ENCODE measurements at regions not wholly inside any gene's neighbourhood (a gene's known extent, or its start where the extent isn't known, plus 50 kb on each side); places are given as distances from the start of the nearest gene placed in this dataset.

GRCh38 chr18:78414302-78414701 is 565.3 kb upstream of the SALL3 start:
- H3K9me3 Mint-ChIP-seq, result no peaks in the 10 kb centered on the region

GRCh38 chr18:78416853-78417252 is 562.8 kb upstream of the SALL3 start:
- no peak overlapping the region for H3K27ac Mint-ChIP-seq (ENCODE audit: unreplicated experiment)
- DNase-seq (ENCODE audit: low read depth, low spot score), result no peak
- no peak for TF ChIP-seq CTCF (conservative IDR thresholded peaks at IDR 0.05)
- no peaks in the 10 kb centered on the region for H3K36me3 Mint-ChIP-seq (ENCODE audit: low read depth)
- H3K9me3 Mint-ChIP-seq, result no peaks in the 10 kb centered on the region
- peaks cover 10% of the 10 kb centered on the region for H3K27me3 Mint-ChIP-seq (ENCODE audit: low read depth)
- no peak overlapping the region for H3K4me3 Mint-ChIP-seq
- H3K4me1 Mint-ChIP-seq, result peaks cover 13% of the 10 kb centered on the region

More at GRCh38 chr18:78414302-78414701, 565.3 kb upstream of the SALL3 start:
- Mint-ChIP-seq H3K27me3 (ENCODE audit: low read depth) (peaks cover 4% of the 10 kb centered on the region), H3K36me3 (ENCODE audit: low read depth) (no peaks in the 10 kb centered on the region), H3K4me3 (no peak overlapping the region), H3K4me1 (peaks cover 12% of the 10 kb centered on the region), H3K27ac (ENCODE audit: unreplicated experiment) (no peak overlapping the region)
- TF ChIP-seq CTCF (conservative IDR thresholded peaks at IDR 0.05), result no peak
- DNase-seq (ENCODE audit: low read depth, low spot score), result no peak

- Mint-ChIP-seq H3K4me3 (no peak overlapping the region), H3K27ac (ENCODE audit: unreplicated experiment) (no peak overlapping the region), H3K9me3 (no peaks in the 10 kb centered on the region), H3K4me1 (peaks cover 13% of the 10 kb centered on the region), H3K27me3 (ENCODE audit: low read depth) (peaks cover 12% of the 10 kb centered on the region), H3K36me3 (ENCODE audit: low read depth) (no peaks in the 10 kb centered on the region)
- no peak for TF ChIP-seq CTCF (conservative IDR thresholded peaks at IDR 0.05)
- DNase-seq (ENCODE audit: low read depth, low spot score), result no peak
These were observed 561.2 kb upstream of the SALL3 start for GRCh38 chr18:78418379-78418778.

- TF ChIP-seq CTCF (conservative IDR thresholded peaks at IDR 0.05), result no peak
- Mint-ChIP-seq H3K9me3 (no peaks in the 10 kb centered on the region), H3K4me1 (peaks cover 13% of the 10 kb centered on the region), H3K36me3 (ENCODE audit: low read depth) (no peaks in the 10 kb centered on the region), H3K27me3 (ENCODE audit: low read depth) (peaks cover 12% of the 10 kb centered on the region), H3K27ac (ENCODE audit: unreplicated experiment) (no peak overlapping the region), H3K4me3 (no peak overlapping the region)
- no peak for DNase-seq (ENCODE audit: low read depth, low spot score)
These were observed 560.4 kb upstream of the SALL3 start for GRCh38 chr18:78419171-78419570.

- Mint-ChIP-seq H3K9me3 (no peaks in the 10 kb centered on the region), H3K27me3 (ENCODE audit: low read depth) (peaks cover 12% of the 10 kb centered on the region), H3K4me3 (no peak overlapping the region), H3K27ac (ENCODE audit: unreplicated experiment) (no peak overlapping the region), H3K36me3 (ENCODE audit: low read depth) (no peaks in the 10 kb centered on the region), H3K4me1 (peaks cover 13% of the 10 kb centered on the region)
- no peak for DNase-seq (ENCODE audit: low read depth, low spot score)
- no peak for TF ChIP-seq CTCF (conservative IDR thresholded peaks at IDR 0.05)
These were observed 559.5 kb upstream of the SALL3 start for GRCh38 chr18:78420116-78420515.

- DNase-seq (ENCODE audit: low read depth, low spot score), result no peak
These were observed 558.2 kb upstream of the SALL3 start for GRCh38 chr18:78421392-78421791.

More at GRCh38 chr18:78421392-78421791, 558.2 kb upstream of the SALL3 start:
- Mint-ChIP-seq H3K27ac (ENCODE audit: unreplicated experiment) (no peak overlapping the region), H3K4me3 (no peak overlapping the region), H3K4me1 (peaks cover 13% of the 10 kb centered on the region), H3K27me3 (ENCODE audit: low read depth) (peaks cover 12% of the 10 kb centered on the region), H3K9me3 (no peaks in the 10 kb centered on the region), H3K36me3 (ENCODE audit: low read depth) (no peaks in the 10 kb centered on the region)
- TF ChIP-seq CTCF (conservative IDR thresholded peaks at IDR 0.05), result no peak

All from neural crest cell (in vitro differentiated cells).